Stomach (tissue), 8 donors: ENCODE measurements at regions not wholly inside any gene's neighbourhood (a gene's known extent, or its start where the extent isn't known, plus 50 kb on each side); places are given as distances from the start of the nearest gene placed in this dataset.

Experiments
- DNase-seq, 2 donors: peaks; one replicate each; pipeline versions ENCODE4 v3.0.0 to v3.0.0-alpha.2; 2013 to 2019
- H3K27ac ChIP-seq, 5 donors: fragments of 200-600 bp in 4 of 5; sonication (generic) in 4 of 5; one replicate each; pipeline ENCODE4 v1.5.1; 2013 to 2019; ENCODE audit warnings: mild to moderate bottlenecking in 1 of 5, moderate library complexity in 1 of 5
- H3K27me3 ChIP-seq, 3 donors: fragments of 200-600 bp; sonication (generic); one replicate each; pipeline ENCODE4 v1.5.1; 2017 to 2019; ENCODE audit warnings: mixed run types in 1 of 3
- H3K36me3 ChIP-seq, 4 donors: fragments of 200-600 bp; sonication (generic); 1 replicate in 3 of 4; 2 replicates in 1 of 4; pipeline ENCODE4 v1.5.1; 2016 to 2019
- H3K4me1 ChIP-seq, 4 donors: fragments of 200-600 bp; sonication (generic); one replicate each; pipeline ENCODE4 v1.5.1; 2016 to 2019
- H3K4me3 ChIP-seq, 4 donors: fragments of 200-600 bp; sonication (generic) in 3 of 4; one replicate each; pipeline ENCODE4 v1.5.1; 2016 to 2019; ENCODE audit warnings: mild to moderate bottlenecking in 1 of 4
- H3K9me3 ChIP-seq, 4 donors: fragments of 200-600 bp; sonication (generic); one replicate each; pipeline ENCODE4 v1.5.1; 2016 to 2019
- EP300 ChIP-seq: sonication (generic); formaldehyde crosslinking; IDR thresholded peaks from one replicate; pipeline ENCODE4 v1.6.1; 2017; ENCODE audit warnings: antibody characterized with exemption
- POLR2A ChIP-seq, 4 donors: fragments of 450-650 bp; IDR thresholded peaks; one replicate each; pipeline ENCODE4 v1.6.1; 2016; ENCODE audit warnings: antibody characterized with exemption in 4 of 4, control low read depth in 2 of 4, mild to moderate bottlenecking in 1 of 4, moderate library complexity in 1 of 4
- POLR2AphosphoS5 ChIP-seq, 3 donors: sonication (generic); formaldehyde crosslinking; IDR thresholded peaks; one replicate each; pipeline ENCODE4 v1.6.1; 2016; ENCODE audit warnings: antibody characterized with exemption in 3 of 3
- WGBS, 5 donors: extraction: QIAGEN DNeasy Blood & Tissue Kit in 3 of 5; methylation state at CpG; one replicate each; pipeline versions ENCODE4 v1.1.5 to v1.1.7; 2013 to 2018; 5-methylcytosine and 5-hydroxymethylcytosine counted together
- intact Hi-C: fragments of 100-400 bp; cut with DNase I; formaldehyde crosslinking; loops from one replicate; pipeline ENCODE4 v1.15.1; 2023; ENCODE audit warnings: low total_unique reads
- TF ChIP-seq, protein P1 (sequence below), 7 experiments: fragments of 450-650 bp in 4 of 7; fragments of 200-600 bp in 3 of 7; sonication (generic) in 3 of 7; IDR thresholded peaks; one replicate each; pipeline ENCODE4 v1.5.1; 2016 to 2019; ENCODE audit warnings: antibody characterized with exemption in 7 of 7, control low read depth in 2 of 7, mild to moderate bottlenecking in 1 of 7
- donor health status: healthy with polysubstance abuse.
- donor health status: Bipolar disorder and iron deficiency.
- donor health status: healthy.

DNA sequence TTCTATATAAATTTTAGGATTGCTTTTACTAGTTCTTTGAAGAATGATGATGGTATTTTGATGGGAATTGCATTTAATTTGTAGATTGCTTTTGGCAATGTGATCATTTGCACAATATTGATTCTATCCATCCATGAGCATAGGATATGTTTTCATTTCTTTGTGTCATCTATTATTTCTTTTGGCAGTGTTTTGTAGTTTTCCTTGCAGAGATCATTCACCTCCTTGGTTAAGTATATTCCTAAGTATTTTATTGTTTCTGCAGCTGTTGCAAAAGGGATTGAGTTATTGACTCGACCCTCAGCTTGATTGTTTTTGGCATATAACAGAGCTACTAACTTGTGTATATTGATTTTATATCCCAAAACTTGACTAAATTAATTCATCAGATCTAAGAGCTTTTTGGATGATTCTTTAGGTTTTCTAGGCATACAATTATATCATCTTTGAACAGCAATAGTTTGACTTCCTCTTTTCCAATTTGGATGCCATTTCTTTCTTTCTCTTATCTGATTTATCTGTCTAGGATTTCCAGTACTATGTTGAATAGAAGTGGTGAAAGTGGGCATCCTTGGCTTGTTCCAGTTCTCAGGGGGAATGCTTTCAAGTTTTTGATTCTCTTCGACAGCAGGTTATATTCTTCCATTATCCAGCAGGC, 668.1 kb downstream of the SLC16A7 start:
- intact Hi-C loops: no loop called here
- WGBS, 5 donors: 78 to 89% (median 81%) methylated on average over 2 of the region's 2 CpGs

DNA sequence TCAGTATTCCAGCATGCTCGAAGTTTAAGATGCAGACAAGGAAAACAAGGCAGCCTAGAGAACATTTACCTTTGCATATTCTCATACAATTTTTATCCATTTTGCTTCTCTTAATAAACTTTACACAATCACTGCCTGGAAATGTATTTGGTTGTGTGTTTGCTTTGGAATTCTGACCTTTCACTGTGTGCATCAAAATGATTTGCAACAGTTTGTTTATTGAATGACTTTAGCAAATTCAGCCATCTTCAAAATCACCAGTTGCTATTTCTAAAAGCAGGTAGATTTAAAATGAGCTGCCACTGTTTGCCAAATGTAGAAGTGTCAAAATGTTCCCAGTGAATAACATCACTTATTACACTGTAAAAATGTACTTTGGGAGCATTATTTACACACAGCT, 669.9 kb downstream of the SLC16A7 start:
- intact Hi-C loops: no loop called here

More for the DNA sequence above, 668.1 kb downstream of the SLC16A7 start:
- no peaks in the 10 kb centered on the region for H3K36me3 ChIP-seq
- H3K4me3 ChIP-seq: no peak overlapping the region
- H3K9me3 ChIP-seq: no peaks in the 10 kb centered on the region
- TF ChIP-seq, protein P1, sequence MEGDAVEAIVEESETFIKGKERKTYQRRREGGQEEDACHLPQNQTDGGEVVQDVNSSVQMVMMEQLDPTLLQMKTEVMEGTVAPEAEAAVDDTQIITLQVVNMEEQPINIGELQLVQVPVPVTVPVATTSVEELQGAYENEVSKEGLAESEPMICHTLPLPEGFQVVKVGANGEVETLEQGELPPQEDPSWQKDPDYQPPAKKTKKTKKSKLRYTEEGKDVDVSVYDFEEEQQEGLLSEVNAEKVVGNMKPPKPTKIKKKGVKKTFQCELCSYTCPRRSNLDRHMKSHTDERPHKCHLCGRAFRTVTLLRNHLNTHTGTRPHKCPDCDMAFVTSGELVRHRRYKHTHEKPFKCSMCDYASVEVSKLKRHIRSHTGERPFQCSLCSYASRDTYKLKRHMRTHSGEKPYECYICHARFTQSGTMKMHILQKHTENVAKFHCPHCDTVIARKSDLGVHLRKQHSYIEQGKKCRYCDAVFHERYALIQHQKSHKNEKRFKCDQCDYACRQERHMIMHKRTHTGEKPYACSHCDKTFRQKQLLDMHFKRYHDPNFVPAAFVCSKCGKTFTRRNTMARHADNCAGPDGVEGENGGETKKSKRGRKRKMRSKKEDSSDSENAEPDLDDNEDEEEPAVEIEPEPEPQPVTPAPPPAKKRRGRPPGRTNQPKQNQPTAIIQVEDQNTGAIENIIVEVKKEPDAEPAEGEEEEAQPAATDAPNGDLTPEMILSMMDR (IDR thresholded peaks at IDR 0.05): no peak
- TF ChIP-seq POLR2A (IDR thresholded peaks at IDR 0.05): no peak
- no peak for TF ChIP-seq POLR2AphosphoS5 (IDR thresholded peaks at IDR 0.05)
- no peak for TF ChIP-seq EP300
- no peaks in the 10 kb centered on the region for H3K4me1 ChIP-seq
- H3K27ac ChIP-seq: no peak overlapping the region
- H3K27me3 ChIP-seq: no peaks in the 10 kb centered on the region
- no peak for DNase-seq

DNA sequence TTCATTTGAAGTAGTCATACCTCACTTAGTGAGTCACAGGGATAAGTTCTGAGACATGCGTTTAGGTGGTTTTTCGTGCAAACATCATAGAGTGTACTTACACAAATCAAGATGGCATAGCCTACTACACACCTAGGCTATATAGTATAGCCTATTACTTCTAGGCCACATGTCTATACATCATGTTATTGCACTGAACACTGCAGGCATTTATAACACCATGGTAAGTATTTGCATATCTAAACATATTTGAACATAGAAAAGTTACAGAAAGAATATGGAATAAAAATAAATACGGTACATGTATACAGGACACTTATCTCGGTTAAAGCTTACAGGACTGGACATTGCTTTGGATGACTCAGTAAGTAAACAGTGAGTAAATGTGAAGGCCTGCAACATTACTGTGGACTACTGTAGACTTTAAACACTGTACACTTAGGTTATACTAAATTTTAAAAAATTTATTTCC, 670.6 kb downstream of the SLC16A7 start:
- Histone ChIP-seq H3K27ac (no peak overlapping the region), H3K9me3 (peaks cover 0 to 11% (median 2%) of the 10 kb centered on the region in 4 donors), H3K27me3 (no peaks in the 10 kb centered on the region), H3K4me3 (no peak overlapping the region), H3K36me3 (no peaks in the 10 kb centered on the region), H3K4me1 (no peaks in the 10 kb centered on the region)
- WGBS, 5 donors: 26 to 54% (median 48%) methylated on average over 4 of the region's 4 CpGs
- intact Hi-C loops: no loop called here
- TF ChIP-seq POLR2AphosphoS5 (IDR thresholded peaks at IDR 0.05): no peak
- no peak for TF ChIP-seq EP300
- no peak for TF ChIP-seq POLR2A (IDR thresholded peaks at IDR 0.05)
- DNase-seq: peak in 1 of 2 donors; percentile 31

More for the DNA sequence above, 669.9 kb downstream of the SLC16A7 start:
- no peaks in the 10 kb centered on the region for H3K36me3 ChIP-seq
- no peak for DNase-seq
- no peaks in the 10 kb centered on the region for H3K4me1 ChIP-seq
- no peak for TF ChIP-seq EP300
- no peak for TF ChIP-seq POLR2AphosphoS5 (IDR thresholded peaks at IDR 0.05)
- TF ChIP-seq POLR2A (IDR thresholded peaks at IDR 0.05): no peak
- TF ChIP-seq, protein P1 (IDR thresholded peaks at IDR 0.05): no peak
- no peak overlapping the region for H3K27ac ChIP-seq
- 71 to 81% (median 74%) methylated on average over 1 of the region's 1 CpG for WGBS, 5 donors
- H3K4me3 ChIP-seq: no peak overlapping the region
- H3K27me3 ChIP-seq: no peaks in the 10 kb centered on the region
- H3K9me3 ChIP-seq: peaks cover 0 to 11% (median 2%) of the 10 kb centered on the region in 4 donors

DNA sequence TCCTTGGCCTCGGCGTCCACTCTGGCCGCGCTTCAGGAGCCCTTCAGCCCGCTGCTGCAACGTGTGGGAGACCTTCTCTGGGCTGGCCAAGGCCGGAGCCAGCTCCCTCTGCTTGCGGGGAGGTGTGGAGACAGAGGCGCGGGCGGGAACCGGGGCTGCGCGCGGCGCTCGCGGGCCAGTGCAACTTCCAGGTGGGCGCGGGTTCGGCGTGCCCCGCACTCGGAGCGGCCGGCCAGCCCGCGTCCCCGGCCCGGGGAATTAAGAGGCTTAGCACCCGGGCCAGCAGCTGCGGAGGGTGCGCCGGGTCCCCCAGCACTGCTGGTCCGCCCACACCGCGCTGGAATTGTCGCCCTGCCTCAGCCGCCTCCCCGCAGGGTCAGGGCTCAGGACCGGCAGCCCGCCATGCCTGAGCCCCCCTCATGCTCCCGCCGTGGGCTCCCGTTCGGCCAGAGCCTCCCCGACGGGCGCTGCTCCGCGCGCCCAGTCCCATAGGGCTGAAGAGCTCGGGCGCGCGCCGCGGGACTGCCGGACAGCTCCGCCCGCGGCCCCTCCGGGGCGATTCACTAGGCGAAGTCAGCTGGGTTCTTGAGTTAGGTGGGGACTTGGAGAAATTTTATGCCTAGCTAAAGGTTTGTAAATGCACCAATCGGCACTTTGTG, 673.9 kb downstream of the SLC16A7 start:
- no peak for DNase-seq
- 97% methylated on average over 51 to 66 of the region's 66 CpGs for WGBS, 5 donors
- H3K4me3 ChIP-seq: no peak overlapping the region
- TF ChIP-seq POLR2A (IDR thresholded peaks at IDR 0.05) (no peak), POLR2AphosphoS5 (IDR thresholded peaks at IDR 0.05) (no peak), EP300 (no peak)
- TF ChIP-seq, protein P1 (IDR thresholded peaks at IDR 0.05): no peak
- peaks cover 0 to 11% (median 2%) of the 10 kb centered on the region in 4 donors for H3K9me3 ChIP-seq
- no peak overlapping the region for H3K27ac ChIP-seq
- H3K4me1 ChIP-seq: no peaks in the 10 kb centered on the region
- intact Hi-C loops: no loop called here
- no peaks in the 10 kb centered on the region for H3K36me3 ChIP-seq
- H3K27me3 ChIP-seq: no peaks in the 10 kb centered on the region
